Hindlimb muscle (tissue), 1 donor: ENCODE measurements at regions not wholly inside any gene's neighbourhood (a gene's known extent, or its start where the extent isn't known, plus 50 kb on each side); places are given as distances from the start of the nearest gene placed in this dataset.

Experiments used
- DNase-seq: peaks from one replicate; pipeline ENCODE4 v3.0.0-alpha.2; 2013

GRCh38 chr7:53983480-53983879 lies 558.7 kb upstream of the VSTM2A start:
- DNase-seq = no peak

- no peak for DNase-seq
Measured at GRCh38 chr7:53984776-53985175, 557.4 kb upstream of the VSTM2A start.

GRCh38 chr7:53988376-53988775 lies 553.8 kb upstream of the VSTM2A start:
- no peak for DNase-seq

GRCh38 chr7:53993224-53993623 lies 549.0 kb upstream of the VSTM2A start:
- no peak for DNase-seq

- DNase-seq = no peak
Measured at GRCh38 chr7:53996876-53997275, 545.3 kb upstream of the VSTM2A start.

GRCh38 chr7:54014765-54015164 lies 527.4 kb upstream of the VSTM2A start:
- DNase-seq = no peak

GRCh38 chr7:54015251-54015650 lies 526.9 kb upstream of the VSTM2A start:
- no peak for DNase-seq

- no peak for DNase-seq
Measured at GRCh38 chr7:54037873-54038272, 504.3 kb upstream of the VSTM2A start.

GRCh38 chr7:54060643-54061042 lies 481.5 kb upstream of the VSTM2A start:
- no peak for DNase-seq

GRCh38 chr7:54066643-54067042 lies 475.5 kb upstream of the VSTM2A start:
- no peak for DNase-seq

GRCh38 chr7:54069843-54070242 lies 472.3 kb upstream of the VSTM2A start:
- DNase-seq = no peak

GRCh38 chr7:54072710-54073109 lies 469.5 kb upstream of the VSTM2A start:
- no peak for DNase-seq

- DNase-seq = no peak
Measured at GRCh38 chr7:54076616-54077015, 465.6 kb upstream of the VSTM2A start.

GRCh38 chr7:54080525-54080924 lies 461.6 kb upstream of the VSTM2A start:
- DNase-seq = no peak

- no peak for DNase-seq
Measured at GRCh38 chr7:54080971-54081370, 461.2 kb upstream of the VSTM2A start.

- no peak for DNase-seq
Measured at GRCh38 chr7:54084340-54084739, 457.8 kb upstream of the VSTM2A start.

- DNase-seq = no peak
Measured at GRCh38 chr7:54090652-54091213, 451.4 kb upstream of the VSTM2A start.

GRCh38 chr7:54091322-54091721 lies 450.9 kb upstream of the VSTM2A start:
- no peak for DNase-seq

GRCh38 chr7:54097886-54098285 lies 444.3 kb upstream of the VSTM2A start:
- no peak for DNase-seq

GRCh38 chr7:54109501-54109900 lies 432.7 kb upstream of the VSTM2A start:
- DNase-seq = no peak

- DNase-seq = no peak
Measured at GRCh38 chr7:54111814-54112511, 430.2 kb upstream of the VSTM2A start.

GRCh38 chr7:54112567-54112966 lies 429.6 kb upstream of the VSTM2A start:
- no peak for DNase-seq

GRCh38 chr7:54115028-54115763 lies 427.0 kb upstream of the VSTM2A start:
- no peak for DNase-seq

- DNase-seq = no peak
Measured at GRCh38 chr7:54116956-54117355, 425.2 kb upstream of the VSTM2A start.
